Caki2 (cell line): ENCODE measurements at regions not wholly inside any gene's neighbourhood (a gene's known extent, or its start where the extent isn't known, plus 50 kb on each side); places are given as distances from the start of the nearest gene placed in this dataset.

Experiments
- DNase-seq: peaks from one replicate; pipeline ENCODE4 v3.0.0-alpha.2; 2015; ENCODE audit warnings: low read depth
- in situ Hi-C: cut with HindIII; loops from 2 replicates; pipeline ENCODE4 v1.10.0; 2016; ENCODE audit warnings: low sequenced_read_pairs, low pct_unique_long_range_greater_than_20kb, mixed read lengths

DNA sequence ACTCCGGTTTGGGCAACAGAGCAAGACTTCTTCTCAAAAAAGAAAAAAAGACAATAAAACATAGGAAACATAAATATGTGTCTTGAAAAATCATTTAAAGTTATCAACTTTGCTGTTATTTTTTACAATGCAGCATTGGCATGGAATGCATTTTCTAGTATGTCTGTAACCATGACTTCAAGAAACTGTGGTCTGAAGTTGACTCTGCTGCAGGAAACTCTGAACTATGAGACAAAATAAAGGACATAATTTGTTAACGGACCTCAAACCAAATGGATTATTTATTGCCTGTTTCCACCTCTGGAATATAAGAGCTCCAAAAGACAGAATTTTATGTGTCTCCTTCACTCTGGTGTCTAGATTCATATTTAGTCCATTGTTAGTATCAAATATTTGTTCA is 79.1 kb downstream of the TRIB2 start:
- no peak for DNase-seq
- in situ Hi-C loops: no loop called here

DNA sequence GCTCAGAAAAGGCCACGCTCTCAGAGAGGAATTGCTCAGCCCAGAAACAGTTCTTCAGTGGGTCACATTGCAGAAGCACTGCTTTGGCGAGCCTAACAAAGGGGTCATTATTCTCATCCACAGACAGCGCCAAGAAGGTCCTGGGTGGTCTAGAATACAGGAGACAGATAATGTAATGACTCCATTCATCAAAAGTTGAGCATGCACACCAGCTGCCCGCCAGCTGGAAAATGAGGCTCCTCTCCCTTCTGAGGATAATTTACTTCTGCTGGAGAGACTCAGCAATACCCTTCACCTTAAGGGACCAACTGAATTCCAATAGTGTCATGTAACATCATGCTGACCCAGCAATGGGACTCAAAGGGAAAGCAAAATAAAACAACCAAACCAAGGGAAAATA is 79.9 kb downstream of the TRIB2 start:
- in situ Hi-C loops: no loop called here
- no peak for DNase-seq

DNA sequence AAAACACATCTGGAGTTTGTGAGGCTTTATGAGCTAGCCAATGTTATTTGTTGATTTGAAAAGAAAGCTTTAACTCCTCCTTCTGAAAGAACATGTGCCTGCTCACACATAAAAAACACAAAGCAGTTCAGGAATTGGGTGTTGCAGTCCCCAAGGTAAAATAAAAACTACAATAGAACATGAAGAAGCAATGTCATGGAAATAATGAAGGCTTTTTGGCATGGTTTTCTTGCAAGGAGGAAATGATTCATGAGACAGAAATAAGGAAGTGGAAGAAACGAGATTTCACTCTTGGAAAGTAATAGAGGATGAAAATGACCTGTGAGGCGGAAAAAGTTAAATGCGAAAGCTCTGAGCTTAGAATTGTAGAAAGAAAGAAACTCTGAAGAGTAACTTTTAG is 81.1 kb downstream of the TRIB2 start:
- DNase-seq: no peak
- in situ Hi-C loops: no loop called here

DNA sequence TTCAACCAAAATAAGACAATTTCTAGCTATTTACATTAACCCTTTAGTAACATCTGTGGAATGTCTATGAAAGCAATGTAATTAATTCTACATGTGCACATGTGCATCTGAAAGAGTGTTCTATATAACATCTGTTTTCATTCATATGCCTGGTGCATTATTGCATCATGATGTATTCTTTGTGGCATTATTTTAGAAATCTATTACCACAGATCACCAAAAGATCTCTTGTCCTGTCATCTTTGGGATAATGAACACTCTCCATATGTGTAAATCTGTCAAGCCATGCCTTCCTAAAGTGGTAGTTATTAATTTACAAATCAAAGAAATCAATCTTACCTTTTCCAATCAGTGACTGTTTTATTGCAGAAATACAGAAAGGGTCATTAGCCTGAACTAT is 86.9 kb downstream of the TRIB2 start:
- in situ Hi-C loops: no loop called here
- DNase-seq: no peak

DNA sequence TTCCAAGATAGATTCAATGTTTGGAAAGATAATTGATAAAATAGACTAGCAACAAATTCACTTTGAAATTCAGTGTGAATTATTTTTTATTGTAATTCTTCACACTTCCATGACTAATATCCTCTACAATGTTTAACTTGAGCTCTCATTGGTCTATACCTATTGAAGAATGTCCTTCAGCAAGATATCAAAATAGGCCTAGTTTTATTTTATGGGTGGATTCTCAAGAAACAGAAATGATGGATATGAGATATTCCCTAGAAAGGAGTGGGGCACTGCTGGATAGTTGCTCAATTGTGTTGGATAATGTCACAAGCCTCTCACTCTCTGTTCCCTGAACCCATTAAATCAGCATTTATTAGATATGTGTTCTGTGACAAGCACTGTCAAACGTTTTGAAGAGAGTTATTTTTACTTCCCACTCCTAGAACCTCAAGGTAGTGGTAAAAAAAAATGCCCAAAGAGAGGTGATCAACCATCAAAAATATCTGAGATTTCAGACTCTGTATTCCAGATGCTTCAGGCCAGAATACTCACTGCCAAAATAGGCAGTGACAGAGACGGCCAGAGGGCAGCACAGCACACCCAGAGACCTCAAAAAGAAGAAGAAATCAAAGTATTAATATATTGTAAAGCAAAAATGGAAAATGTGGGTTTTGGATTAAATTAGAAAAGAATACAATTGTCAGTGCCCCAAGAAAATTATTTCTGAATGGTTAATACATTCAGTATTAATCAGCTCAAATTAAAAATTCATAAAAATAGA is 87.5 kb downstream of the TRIB2 start:
- no peak for DNase-seq
- in situ Hi-C loops: no loop called here

DNA sequence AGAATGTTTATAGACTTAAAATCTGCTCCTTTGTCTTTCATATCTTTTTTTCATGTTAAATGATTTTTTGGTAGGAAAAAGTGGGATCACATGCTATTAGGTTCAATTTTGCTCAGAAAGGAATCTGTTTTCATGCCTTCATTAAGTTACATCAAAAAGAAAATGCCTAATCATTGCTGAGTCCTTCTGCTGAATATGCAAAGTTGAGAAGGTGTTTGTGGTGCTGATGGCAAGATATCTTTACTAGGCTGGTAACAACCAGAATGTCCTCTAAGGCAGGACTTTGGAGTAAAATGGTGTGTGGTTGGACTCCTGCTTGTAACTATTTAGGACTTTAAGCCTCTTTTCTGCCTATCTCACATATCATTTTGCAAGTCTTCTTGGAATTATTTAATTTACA is 88.3 kb downstream of the TRIB2 start:
- no peak for DNase-seq

DNA sequence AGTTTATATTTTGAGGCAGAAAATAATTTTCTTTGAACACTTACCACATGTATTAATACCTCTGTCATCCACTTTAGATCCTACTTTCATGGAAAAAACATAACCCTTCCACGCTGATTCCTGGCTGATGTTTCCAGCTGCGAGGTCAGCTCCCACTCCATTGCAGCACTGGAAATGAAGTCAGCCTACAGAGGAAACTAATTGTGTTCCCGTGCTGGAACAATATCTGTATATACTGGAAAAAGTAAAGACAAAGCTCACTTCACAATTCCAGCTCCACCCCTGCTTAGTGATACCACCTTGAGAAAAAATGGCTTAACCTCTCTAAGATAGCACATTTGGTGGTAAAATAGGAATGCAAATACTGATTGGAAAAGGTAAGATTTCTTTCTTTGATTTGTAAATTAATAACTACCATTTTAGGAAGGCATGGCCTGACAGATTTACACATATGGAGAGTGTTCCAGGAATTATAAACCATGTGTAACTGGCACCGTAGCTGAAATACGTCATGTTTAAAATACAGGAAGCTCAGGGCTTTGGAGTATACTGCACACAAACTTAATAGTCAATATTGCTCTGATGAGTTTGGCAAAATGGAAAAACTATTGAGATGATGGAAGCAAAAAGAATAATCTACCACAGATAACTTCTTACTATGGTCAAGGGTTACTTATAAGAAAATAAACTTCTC is 90.0 kb downstream of the TRIB2 start:
- in situ Hi-C loops: no loop called here
- DNase-seq: no peak

More for the DNA sequence above, 88.3 kb downstream of the TRIB2 start:
- in situ Hi-C loops: no loop called here

DNA sequence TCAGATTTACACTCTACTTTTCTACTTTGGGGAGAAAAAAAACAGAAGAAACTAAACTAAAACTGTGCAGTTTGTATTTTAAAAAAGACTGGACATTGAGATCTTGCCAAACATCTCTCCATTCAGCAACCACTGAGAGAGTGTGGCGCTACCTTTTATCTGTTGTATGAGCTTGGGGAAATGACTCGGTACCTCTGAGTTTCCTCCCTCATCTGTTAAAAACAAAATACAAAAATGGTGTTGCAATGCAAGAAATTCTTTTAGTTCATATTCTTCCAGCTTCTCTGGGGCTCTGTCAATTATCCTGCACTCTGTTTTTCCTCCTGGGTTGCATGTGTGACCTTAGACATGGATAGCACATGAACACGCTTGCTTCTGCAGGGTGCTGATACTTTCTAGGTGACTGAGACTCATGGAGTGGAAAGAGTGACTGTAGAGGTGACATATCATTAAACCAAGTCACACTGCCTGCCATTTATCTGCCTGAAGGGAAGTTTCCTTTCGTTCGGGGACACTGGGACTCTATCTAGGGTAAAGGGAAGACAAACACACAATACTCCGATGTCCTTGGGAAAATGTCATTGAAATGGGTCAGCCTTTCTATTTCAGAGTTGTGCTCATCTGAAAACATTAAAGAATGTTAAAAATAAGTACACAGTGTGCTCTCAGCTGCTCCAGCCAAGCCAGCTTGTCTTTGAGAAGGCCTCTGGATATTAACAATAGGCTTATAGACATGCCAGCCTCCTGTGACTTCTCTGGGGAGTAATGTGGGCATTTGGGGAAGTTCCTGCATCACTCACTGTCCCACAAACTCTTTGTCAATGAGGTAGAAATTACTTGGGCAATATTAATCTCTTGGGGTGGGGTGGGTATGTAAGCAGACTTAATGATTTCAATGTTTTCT is 91.4 kb downstream of the TRIB2 start:
- no peak for DNase-seq
- in situ Hi-C loops: no loop called here

DNA sequence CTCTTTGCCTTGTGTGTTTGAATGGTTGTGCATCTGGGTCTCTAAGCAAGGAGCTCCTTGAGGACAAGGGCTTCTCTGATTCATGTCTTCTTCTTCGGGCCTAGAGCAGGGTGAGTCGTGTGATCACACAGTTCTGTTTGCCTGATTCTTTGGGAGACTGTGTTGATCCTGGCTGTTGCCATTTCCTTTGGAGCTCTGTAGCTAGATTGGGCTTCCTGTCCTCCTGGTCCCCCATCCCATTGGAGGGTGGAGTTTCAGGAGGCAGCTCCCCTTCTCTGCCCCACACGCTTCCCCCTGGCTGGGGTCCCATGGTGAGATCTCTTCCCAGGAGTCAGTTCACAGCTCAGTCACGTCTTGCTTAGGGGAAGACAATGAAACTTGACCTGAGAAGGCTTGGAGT is 92.8 kb downstream of the TRIB2 start:
- DNase-seq: no peak
- in situ Hi-C loops: no loop called here

DNA sequence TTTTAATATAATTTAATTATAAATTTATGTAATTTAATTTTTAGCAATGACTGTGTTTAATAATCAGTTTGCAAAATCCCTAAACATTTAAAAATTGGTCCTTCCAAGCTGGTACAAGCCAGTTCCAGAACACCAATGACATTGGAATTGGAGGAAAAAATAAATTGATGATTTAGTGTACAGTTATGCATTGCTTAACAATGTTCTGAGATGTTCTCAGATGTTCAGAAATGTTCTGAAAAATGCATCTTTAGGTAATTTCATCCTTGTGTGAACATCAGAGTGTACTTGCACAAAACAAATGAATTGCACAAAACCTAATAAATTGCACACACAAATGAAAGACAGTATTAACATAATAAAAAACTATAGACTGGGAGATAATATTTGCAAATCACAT is 95.2 kb downstream of the TRIB2 start:
- in situ Hi-C loops: no loop called here

DNA sequence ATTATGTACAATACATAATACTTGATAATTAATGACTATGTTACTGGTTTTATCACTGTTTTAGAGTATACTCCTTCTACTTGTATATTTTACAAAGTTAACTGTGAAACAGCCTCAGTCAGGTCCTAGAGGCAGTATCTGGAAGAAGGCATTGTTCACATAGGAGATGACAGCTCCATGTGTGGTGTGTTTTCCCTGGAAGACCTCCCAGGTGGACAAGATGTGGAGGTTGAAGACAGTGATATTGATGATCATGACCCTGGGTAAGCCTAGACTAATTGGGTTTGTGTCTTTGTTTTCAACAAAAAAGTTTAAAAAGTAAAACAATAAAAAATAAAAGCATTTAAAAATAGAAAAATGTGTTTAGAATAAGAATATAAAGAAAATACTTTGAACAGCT is 96.4 kb downstream of the TRIB2 start:
- in situ Hi-C loops: no loop called here
- DNase-seq: no peak

More for the DNA sequence above, 95.2 kb downstream of the TRIB2 start:
- DNase-seq: no peak

DNA sequence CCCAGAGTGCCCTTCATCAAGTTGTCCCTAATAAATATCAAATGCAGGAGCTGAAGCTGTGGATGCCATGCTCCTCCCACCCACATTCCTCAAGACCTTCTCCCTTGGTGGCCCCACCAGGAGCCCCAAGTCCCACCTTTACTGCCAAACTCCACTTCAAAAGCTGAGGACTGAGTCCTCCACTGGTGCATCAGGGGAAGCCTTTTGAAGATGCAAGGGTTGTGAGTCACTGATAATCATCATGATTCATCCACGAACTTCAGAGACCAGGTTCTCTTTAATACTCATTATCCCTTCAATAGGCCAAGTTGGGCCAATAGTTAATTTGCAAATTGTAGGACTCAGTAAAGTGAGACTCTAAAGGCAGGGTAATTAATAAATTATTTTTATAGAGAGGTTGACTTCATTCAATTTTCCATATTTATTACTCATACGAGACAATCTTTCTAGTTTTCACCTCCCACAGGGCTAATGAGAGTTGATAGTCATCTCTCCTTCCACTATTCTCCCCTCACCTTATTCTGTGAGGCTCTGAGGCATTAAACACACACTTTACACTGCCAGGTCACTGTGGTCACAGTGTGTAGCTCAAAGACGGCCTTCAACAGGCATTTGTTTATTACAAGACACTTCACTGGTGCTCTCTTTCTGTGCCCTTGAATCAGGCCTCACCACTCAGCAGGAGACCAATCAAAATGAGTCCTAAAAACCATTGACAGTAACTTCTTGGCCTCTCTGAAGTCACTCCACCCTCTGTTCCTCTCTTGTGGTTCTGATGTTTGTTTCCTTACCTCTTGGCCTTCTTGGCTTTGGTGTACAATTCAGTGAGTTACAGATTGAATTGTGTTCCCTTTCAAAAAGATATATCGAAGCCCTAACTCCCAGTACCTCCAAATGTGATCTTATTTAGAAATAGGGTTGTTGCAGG is 99.9 kb downstream of the TRIB2 start:
- DNase-seq: no peak
- in situ Hi-C loops: no loop called here

DNA sequence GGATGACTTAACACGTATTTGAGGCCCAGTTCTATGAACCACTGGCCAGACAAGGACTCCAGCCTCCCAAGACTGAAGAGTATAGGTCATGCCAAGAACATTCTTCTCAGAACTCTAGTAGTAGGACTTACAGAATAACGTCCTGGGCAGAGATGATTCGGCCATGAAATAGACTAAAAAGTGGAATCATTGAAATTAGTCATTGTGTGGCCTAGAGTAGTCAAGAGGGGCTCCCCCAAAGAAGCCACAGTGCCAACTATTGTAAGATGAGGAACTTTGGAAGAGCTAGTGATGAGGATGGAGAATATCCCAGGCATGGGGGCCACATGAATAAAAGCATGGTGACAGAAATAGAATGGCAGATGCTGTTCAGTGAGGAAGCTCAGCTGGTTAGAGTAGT is 101.1 kb downstream of the TRIB2 start:
- DNase-seq: no peak
- in situ Hi-C loops: no loop called here

DNA sequence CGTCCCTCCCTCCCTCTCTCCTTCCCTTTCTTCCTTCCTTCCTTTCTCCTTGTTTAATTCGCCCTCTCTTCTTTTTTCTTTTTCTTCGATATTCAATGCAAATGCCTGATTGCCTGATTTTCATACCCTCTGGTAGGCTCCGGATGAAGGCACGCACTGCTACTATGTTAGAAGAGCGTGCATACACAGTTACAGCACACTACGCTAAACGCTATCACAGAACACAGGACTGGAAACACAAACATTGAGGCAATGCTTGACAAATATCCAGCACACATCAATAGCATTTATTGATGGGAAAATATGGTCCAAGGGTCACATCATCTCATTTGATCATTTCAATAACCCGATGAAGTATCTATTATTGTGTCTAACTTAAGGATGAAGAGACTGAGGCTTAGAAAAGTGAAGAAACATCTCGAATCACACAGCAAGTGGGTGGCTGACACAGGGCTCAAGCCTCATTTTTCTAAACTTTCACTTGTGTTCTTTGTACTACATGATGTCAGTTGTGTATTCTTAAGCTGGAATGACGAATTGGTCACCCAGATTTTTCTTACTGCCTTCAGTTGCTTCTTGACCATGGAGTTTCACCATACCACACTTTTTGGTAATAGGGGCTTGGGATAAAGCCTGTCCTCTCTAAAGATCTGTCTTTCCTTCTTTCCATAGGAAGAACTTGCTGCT is 101.8 kb downstream of the TRIB2 start:
- no peak for DNase-seq
- in situ Hi-C loops: no loop called here

DNA sequence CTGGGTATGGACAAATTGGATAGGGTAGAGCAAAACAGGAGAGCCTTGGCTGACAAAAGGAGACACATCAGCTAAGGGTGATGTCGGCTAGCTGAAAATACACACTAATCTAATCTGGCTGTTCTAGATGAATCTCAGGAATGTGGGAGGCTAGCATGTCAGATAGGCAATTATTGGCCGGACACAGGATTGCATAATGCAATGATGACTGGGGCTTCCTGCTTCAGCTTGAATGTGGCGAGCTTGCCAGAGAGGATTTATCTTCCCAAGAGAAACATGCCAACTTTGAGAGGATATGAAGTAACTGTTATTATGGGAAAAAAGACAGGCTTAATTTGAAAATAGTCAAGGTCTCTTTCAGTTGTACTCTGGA is 102.4 kb downstream of the TRIB2 start:
- DNase-seq: no peak
- in situ Hi-C loops: no loop called here

DNA sequence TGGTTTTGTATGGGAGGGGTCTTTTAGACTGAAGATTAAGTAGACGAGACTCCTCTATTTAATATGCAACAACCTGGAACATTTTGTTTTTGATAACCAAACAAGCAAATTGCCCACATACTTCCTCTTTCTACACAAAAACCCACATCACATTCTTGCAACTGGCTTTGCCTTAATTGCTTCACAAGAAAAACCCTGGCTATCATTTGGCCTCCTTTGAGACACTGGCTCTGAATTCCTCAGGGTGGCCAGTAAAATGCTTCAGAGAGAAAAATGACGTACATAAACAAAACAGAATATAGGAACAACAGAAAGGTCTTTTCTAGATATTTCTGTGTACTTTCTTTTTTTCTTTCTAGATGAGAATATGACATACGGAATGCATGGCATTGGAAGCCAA is 103.0 kb downstream of the TRIB2 start:
- in situ Hi-C loops: no loop called here
- no peak for DNase-seq

DNA sequence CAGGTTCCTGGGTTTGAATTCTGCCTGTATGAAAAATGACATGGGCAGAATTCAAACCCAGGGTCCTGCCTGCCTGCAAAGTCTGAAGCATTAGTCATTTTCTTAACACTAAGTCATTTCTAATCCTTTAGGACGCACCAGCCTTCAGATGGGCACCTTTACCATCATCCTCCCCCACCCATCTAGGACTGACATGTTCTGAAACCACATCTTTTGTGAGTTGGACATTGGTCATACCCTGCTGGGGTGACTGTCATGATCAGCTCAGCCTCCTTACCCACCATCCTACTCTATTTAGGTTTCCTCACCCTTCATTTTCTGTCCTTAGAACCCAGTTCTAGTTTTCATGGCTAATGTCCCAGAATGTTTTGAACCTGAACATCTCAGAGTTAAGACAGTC is 104.9 kb downstream of the TRIB2 start:
- in situ Hi-C loops: no loop called here
- DNase-seq: no peak

DNA sequence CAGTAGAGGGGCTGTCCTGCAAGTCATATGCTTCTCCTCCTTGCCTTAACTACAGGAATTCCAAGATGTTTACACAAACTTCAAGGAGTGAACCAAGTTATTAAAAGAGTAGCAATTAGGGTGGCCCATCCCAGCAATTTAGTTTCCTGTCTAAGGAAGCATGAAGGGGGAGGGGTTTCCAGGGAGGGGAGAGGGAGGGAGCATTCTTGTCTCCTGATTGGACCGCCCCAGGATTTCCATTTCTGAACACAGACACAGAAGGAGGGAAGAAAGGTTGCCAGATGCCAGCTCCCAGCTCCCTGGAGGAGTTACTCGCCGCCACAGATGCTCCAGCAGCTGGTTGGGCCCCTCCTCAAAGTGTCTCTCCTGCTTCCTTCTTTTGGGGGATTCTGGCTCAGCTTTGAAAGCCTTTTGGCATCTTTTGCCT is 107.6 kb downstream of the TRIB2 start:
- in situ Hi-C loops: no loop called here
- DNase-seq: no peak
